Uterus (tissue), 3 donors: ENCODE measurements at regions not wholly inside any gene's neighbourhood (a gene's known extent, or its start where the extent isn't known, plus 50 kb on each side); places are given as distances from the start of the nearest gene placed in this dataset.

Experiments
- DNase-seq, 2 donors: peaks; one replicate each; pipeline ENCODE4 v3.0.0-alpha.2; 2019 to 2020
- H3K27ac ChIP-seq, 2 donors: fragments of 200-600 bp; sonication (generic); 1 replicate in 1 of 2; 2 replicates in 1 of 2; pipeline ENCODE4 v1.5.1; 2016 to 2018
- H3K27me3 ChIP-seq, 2 donors: fragments of 200-600 bp; sonication (generic); one replicate each; pipeline ENCODE4 v1.5.1; 2018 to 2019; ENCODE audit warnings: control low read depth in 1 of 2
- H3K36me3 ChIP-seq, 2 donors: fragments of 200-600 bp; sonication (generic); one replicate each; pipeline ENCODE4 v1.5.1; 2019; ENCODE audit warnings: control low read depth in 1 of 2
- H3K4me1 ChIP-seq, 2 donors: fragments of 200-600 bp; sonication (generic); one replicate each; pipeline ENCODE4 v1.5.1; 2018 to 2019; ENCODE audit warnings: control low read depth in 1 of 2
- H3K4me3 ChIP-seq, 2 donors: fragments of 200-600 bp; sonication (generic); 1 replicate in 1 of 2; 2 replicates in 1 of 2; pipeline ENCODE4 v1.5.1; 2018 to 2019; ENCODE audit warnings: mild to moderate bottlenecking in 1 of 2
- H3K9me3 ChIP-seq, 2 donors: fragments of 200-600 bp; sonication (generic); one replicate each; pipeline ENCODE4 v1.5.1; 2019; ENCODE audit warnings: control low read depth in 1 of 2
- POLR2A ChIP-seq, 2 donors: fragments of 450-650 bp; IDR thresholded peaks; one replicate each; pipeline ENCODE4 v1.6.1; 2016; ENCODE audit warnings: antibody characterized with exemption in 2 of 2, mild to moderate bottlenecking in 1 of 2, moderate library complexity in 1 of 2
- intact Hi-C: fragments of 100-400 bp; cut with DNase I; formaldehyde crosslinking; loops from one replicate; pipeline ENCODE4 v1.15.1; 2023; ENCODE audit warnings: low total_unique reads
- TF ChIP-seq, protein P1 (sequence below), 4 experiments: fragments of 200-600 bp in 2 of 4; fragments of 450-650 bp in 2 of 4; sonication (generic) in 2 of 4; IDR thresholded peaks; one replicate each; pipeline ENCODE4 v1.5.1; 2016 to 2019; ENCODE audit warnings: antibody characterized with exemption in 4 of 4, mild to moderate bottlenecking in 2 of 4, moderate library complexity in 1 of 4
- donor health status: DM: yes; HTN: yes; CAD: no.

DNA sequence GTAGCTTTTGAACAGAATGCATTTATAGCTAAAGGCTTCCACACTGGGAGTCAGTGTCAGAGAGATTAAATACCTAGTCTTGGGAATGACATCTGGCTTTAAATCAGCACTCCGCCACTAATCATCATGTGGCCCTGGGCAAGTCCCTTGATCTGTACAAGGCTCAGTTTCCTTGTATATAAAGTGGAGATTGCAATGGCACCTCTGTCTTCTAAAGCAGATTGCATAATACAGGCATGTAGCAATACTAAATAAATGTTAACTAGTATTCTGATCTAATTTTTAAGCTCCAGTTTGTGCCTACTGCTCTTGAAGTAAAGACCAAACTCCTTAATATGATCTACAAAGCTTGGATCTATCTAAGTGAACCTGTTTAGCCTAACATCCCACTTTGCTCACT, 249.4 kb downstream of the PLPP3 start:
- no peaks in the 10 kb centered on the region for H3K9me3 ChIP-seq
- H3K27me3 ChIP-seq, result no peaks in the 10 kb centered on the region
- H3K4me1 ChIP-seq, result peaks cover 0 to 4% of the 10 kb centered on the region in 2 donors
- no peak overlapping the region for H3K27ac ChIP-seq
- H3K4me3 ChIP-seq, result no peak overlapping the region
- no peaks in the 10 kb centered on the region for H3K36me3 ChIP-seq
- TF ChIP-seq, protein P1, sequence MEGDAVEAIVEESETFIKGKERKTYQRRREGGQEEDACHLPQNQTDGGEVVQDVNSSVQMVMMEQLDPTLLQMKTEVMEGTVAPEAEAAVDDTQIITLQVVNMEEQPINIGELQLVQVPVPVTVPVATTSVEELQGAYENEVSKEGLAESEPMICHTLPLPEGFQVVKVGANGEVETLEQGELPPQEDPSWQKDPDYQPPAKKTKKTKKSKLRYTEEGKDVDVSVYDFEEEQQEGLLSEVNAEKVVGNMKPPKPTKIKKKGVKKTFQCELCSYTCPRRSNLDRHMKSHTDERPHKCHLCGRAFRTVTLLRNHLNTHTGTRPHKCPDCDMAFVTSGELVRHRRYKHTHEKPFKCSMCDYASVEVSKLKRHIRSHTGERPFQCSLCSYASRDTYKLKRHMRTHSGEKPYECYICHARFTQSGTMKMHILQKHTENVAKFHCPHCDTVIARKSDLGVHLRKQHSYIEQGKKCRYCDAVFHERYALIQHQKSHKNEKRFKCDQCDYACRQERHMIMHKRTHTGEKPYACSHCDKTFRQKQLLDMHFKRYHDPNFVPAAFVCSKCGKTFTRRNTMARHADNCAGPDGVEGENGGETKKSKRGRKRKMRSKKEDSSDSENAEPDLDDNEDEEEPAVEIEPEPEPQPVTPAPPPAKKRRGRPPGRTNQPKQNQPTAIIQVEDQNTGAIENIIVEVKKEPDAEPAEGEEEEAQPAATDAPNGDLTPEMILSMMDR (IDR thresholded peaks at IDR 0.05), result no peak
- TF ChIP-seq POLR2A (IDR thresholded peaks at IDR 0.05), result no peak
- intact Hi-C loops, result no loop called here
- no peak for DNase-seq

DNA sequence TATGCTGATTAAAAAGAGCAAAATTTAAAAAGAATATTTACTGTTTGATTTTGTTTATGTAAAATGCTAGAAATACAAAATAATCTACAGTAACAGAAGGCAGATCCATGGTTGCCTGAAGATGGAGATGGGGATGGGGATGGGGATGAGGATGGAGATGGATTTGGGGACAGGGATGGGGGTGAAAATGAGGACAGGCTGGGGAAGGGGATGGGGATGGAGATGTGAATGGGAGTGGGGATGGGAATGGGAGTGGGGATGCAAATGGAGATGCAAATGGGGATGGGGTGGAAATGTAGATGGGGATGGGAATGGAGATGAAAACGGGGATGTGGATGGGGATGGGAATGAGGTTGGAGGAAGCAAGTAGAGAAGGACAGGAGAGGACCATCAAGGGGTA, 252.2 kb downstream of the PLPP3 start:
- Histone ChIP-seq H3K4me3 (no peak overlapping the region), H3K27ac (no peak overlapping the region), H3K36me3 (no peaks in the 10 kb centered on the region), H3K4me1 (peaks cover 0 to 4% of the 10 kb centered on the region in 2 donors), H3K9me3 (no peaks in the 10 kb centered on the region), H3K27me3 (no peaks in the 10 kb centered on the region)
- DNase-seq, result no peak
- TF ChIP-seq, protein P1 (IDR thresholded peaks at IDR 0.05), result no peak
- no peak for TF ChIP-seq POLR2A (IDR thresholded peaks at IDR 0.05)
- intact Hi-C loops, result no loop called here

DNA sequence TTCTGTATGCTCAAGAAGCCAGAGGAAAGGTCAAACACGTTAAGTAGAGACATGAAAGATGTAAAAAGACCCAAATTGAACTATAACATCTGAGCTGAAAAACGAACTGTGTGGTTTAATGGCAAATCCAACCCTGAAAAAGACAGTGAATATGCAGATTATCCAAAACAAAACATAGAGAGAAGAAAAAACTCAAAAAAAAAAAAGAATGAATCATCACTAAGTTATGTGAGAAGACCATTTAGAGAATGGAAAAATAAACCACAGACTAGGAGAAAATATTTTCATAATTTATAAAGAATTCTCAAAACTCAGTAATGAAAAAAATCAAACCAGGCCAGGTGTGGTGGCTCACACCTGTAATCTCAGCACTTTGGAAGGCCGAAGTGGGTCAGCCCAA, 253.3 kb downstream of the PLPP3 start:
- intact Hi-C loops, result no loop called here
- no peak overlapping the region for H3K27ac ChIP-seq
- peaks cover 0 to 4% of the 10 kb centered on the region in 2 donors for H3K4me1 ChIP-seq
- H3K9me3 ChIP-seq, result no peaks in the 10 kb centered on the region
- no peaks in the 10 kb centered on the region for H3K36me3 ChIP-seq
- H3K27me3 ChIP-seq, result no peaks in the 10 kb centered on the region
- TF ChIP-seq, protein P1 (IDR thresholded peaks at IDR 0.05), result no peak
- TF ChIP-seq POLR2A (IDR thresholded peaks at IDR 0.05), result no peak
- no peak overlapping the region for H3K4me3 ChIP-seq
- no peak for DNase-seq

DNA sequence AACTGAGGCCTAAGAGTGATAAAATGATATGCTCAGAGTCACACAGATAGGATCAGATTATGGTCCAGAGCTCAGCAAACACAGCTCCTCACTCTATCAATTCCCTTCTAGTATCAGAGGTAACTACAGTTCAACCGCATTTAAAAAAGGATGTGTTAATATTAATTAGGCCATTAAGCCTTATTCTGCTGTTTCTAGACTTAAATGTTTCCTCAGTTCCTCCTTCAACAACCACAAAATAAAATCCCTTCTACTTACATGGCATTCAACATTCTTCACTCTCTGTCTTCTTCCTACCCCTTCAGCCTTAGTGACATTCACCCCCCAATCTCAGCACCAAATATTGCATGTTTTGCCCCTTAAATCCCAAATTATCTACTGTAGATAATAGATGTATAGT, 254.9 kb downstream of the PLPP3 start:
- Histone ChIP-seq H3K27me3 (no peaks in the 10 kb centered on the region), H3K4me3 (no peak overlapping the region), H3K4me1 (peaks cover 0 to 4% of the 10 kb centered on the region in 2 donors), H3K36me3 (no peaks in the 10 kb centered on the region), H3K9me3 (no peaks in the 10 kb centered on the region), H3K27ac (no peak overlapping the region)
- intact Hi-C loops, result no loop called here
- no peak for DNase-seq
- TF ChIP-seq POLR2A (IDR thresholded peaks at IDR 0.05), result no peak
- TF ChIP-seq, protein P1 (IDR thresholded peaks at IDR 0.05), result no peak

DNA sequence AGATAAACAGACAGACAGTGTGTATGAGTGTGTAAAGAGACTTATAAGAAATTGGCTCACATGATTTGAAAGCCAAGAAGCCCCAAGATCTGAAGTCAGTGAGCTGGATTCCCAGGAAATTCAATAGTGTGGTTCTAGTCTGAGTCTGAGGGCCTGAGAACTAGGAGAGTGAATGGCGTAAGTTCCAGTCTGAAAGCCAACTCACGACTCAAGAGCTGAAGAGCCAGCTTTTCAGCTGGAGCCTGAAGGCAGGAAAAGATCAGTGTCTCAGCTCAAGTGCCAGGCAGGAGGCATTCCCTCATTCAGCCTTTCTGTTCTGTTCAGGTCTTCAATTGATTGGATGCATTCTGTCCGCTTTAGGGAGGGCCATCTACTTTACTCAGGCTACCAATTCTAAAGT, 257.2 kb downstream of the PLPP3 start:
- Histone ChIP-seq H3K27ac (no peak overlapping the region), H3K27me3 (no peaks in the 10 kb centered on the region), H3K4me1 (peaks cover 0 to 4% of the 10 kb centered on the region in 2 donors), H3K4me3 (no peak overlapping the region), H3K9me3 (no peaks in the 10 kb centered on the region), H3K36me3 (no peaks in the 10 kb centered on the region)
- intact Hi-C loops, result no loop called here
- no peak for DNase-seq
- TF ChIP-seq, protein P1 (IDR thresholded peaks at IDR 0.05), result no peak
- TF ChIP-seq POLR2A (IDR thresholded peaks at IDR 0.05), result no peak
